ENCODE measurements at regions not wholly inside any gene's neighbourhood (a gene's known extent, or its start where the extent isn't known, plus 50 kb on each side); places are given as distances from the start of the nearest gene placed in this dataset.

DNA sequence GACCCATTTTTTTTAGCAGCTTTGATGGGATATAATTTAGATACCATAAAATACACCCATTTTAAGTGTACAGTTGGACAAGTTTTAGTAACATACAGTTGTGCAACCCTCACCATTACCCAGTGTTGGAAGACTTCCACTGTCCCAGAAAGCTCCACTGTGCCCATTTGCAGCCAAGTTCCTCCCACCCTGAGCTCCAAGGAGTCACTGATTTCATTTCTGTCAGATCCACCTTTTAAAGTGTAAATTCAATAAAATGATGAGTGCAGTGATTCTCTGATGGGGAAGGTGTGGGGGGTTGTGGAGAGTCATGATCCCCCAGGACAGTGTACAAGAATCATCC lies 93.2 kb upstream of the IGF1R start:
- no peak for TF ChIP-seq CTCF (IDR thresholded peaks at IDR 0.05)
- no peak for TF ChIP-seq POLR2A (IDR thresholded peaks at IDR 0.05)

All from gastroesophageal sphincter (tissue), 3 donors.